Left lung (tissue), 4 donors: ENCODE measurements at regions not wholly inside any gene's neighbourhood (a gene's known extent, or its start where the extent isn't known, plus 50 kb on each side); places are given as distances from the start of the nearest gene placed in this dataset.

ENCODE experiments used
- ATAC-seq: fragments of 200-7000 bp; cut with Tn5 transposase; one replicate; pipeline ENCODE4 v1.9.1; 2020; ENCODE audit warnings: moderate library complexity
- DNase-seq, 4 donors: peaks; one replicate each; pipeline ENCODE4 v3.0.0-alpha.2; 2013 to 2020
- H3K27ac ChIP-seq, 2 donors: fragments of 200-600 bp; sonication (generic) in 1 of 2; one replicate each; pipeline versions ENCODE4 v1.5.0 to v1.8.0; 2020 to 2021
- H3K27me3 ChIP-seq, 2 donors: fragments of 200-600 bp; sonication (generic) in 1 of 2; one replicate each; pipeline versions ENCODE4 v1.5.0 to v1.8.0; 2020 to 2021
- H3K36me3 ChIP-seq, 2 donors: fragments of 200-600 bp; sonication (generic) in 1 of 2; one replicate each; pipeline versions ENCODE4 v1.5.0 to v1.8.0; 2020 to 2021
- H3K4me1 ChIP-seq, 2 donors: fragments of 200-600 bp; one replicate each; pipeline ENCODE4 v1.8.0; 2021
- H3K4me3 ChIP-seq, 2 donors: fragments of 200-600 bp; sonication (generic) in 1 of 2; one replicate each; pipeline versions ENCODE4 v1.5.0 to v1.8.0; 2020 to 2021; ENCODE audit warnings: mild to moderate bottlenecking in 1 of 2
- H3K9me3 ChIP-seq, 2 donors: fragments of 200-600 bp; sonication (generic) in 1 of 2; one replicate each; pipeline versions ENCODE4 v1.5.0 to v1.8.0; 2020 to 2021
- intact Hi-C, 2 donors: fragments of 100-400 bp; cut with DNase I; formaldehyde crosslinking; loops; one replicate each; pipeline versions ENCODE4 v1.11.2 to v1.14.2; 2022
- TF ChIP-seq, protein P1 (sequence below), 2 donors: fragments of 200-600 bp; sonication (generic) in 1 of 2; IDR thresholded peaks; one replicate each; pipeline versions ENCODE4 v1.5.0 to v1.8.0; 2021; ENCODE audit warnings: antibody characterized with exemption in 2 of 2
- donor health status: DM: no; HTN: yes; CAD: no.
- donor health status: DM: no; HTN: no; CAD: no.

DNA sequence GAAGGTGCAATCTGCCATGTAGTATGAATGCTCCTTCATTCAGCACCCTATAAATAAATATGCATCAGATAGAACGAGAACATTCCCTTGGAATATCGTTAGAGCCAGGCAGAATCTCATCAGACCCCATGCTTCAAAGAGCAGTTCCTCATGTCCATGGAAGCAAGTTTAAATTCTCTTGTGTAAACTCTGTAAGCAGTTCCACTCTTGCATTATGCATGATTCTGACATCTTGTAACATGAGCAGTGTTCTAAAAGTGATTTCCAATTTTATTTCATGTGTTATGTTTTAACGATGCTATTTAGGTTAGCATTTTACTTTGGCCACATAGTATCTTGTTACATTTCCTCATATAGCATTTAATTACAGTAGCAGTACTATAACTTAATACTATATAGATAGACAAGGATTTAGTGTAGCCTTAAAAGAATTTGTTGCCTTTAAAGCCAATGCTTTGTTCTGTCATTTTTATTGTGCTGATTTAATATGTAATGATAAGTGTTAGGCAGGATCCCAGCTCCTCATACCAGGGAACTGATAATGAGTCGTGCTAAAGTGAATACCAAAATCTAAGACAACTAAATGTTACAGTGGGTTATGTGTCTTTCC is 161.2 kb upstream of the NECTIN3 start:
- Histone ChIP-seq H3K27ac (no peak overlapping the region), H3K4me1 (no peaks in the 10 kb centered on the region), H3K27me3 (no peaks in the 10 kb centered on the region), H3K36me3 (no peaks in the 10 kb centered on the region), H3K9me3 (peaks cover 0 to 2% of the 10 kb centered on the region in 2 donors), H3K4me3 (no peak overlapping the region)
- DNase-seq (no peak), ATAC-seq (no peak)
- intact Hi-C loops: no loop called here
- TF ChIP-seq, protein P1, sequence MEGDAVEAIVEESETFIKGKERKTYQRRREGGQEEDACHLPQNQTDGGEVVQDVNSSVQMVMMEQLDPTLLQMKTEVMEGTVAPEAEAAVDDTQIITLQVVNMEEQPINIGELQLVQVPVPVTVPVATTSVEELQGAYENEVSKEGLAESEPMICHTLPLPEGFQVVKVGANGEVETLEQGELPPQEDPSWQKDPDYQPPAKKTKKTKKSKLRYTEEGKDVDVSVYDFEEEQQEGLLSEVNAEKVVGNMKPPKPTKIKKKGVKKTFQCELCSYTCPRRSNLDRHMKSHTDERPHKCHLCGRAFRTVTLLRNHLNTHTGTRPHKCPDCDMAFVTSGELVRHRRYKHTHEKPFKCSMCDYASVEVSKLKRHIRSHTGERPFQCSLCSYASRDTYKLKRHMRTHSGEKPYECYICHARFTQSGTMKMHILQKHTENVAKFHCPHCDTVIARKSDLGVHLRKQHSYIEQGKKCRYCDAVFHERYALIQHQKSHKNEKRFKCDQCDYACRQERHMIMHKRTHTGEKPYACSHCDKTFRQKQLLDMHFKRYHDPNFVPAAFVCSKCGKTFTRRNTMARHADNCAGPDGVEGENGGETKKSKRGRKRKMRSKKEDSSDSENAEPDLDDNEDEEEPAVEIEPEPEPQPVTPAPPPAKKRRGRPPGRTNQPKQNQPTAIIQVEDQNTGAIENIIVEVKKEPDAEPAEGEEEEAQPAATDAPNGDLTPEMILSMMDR (IDR thresholded peaks at IDR 0.05): no peak

- H3K27me3 ChIP-seq: no peaks in the 10 kb centered on the region
- intact Hi-C loops: no loop called here
- no peaks in the 10 kb centered on the region for H3K9me3 ChIP-seq
- no peaks in the 10 kb centered on the region for H3K4me1 ChIP-seq
- no peaks in the 10 kb centered on the region for H3K36me3 ChIP-seq
- ATAC-seq (no peak), DNase-seq (no peak)
- no peak overlapping the region for H3K4me3 ChIP-seq
- no peak overlapping the region for H3K27ac ChIP-seq
- TF ChIP-seq, protein P1 (IDR thresholded peaks at IDR 0.05): no peak
Observed at GRCh38 chr3:110918963-110919362, 152.7 kb upstream of the NECTIN3 start.

DNA sequence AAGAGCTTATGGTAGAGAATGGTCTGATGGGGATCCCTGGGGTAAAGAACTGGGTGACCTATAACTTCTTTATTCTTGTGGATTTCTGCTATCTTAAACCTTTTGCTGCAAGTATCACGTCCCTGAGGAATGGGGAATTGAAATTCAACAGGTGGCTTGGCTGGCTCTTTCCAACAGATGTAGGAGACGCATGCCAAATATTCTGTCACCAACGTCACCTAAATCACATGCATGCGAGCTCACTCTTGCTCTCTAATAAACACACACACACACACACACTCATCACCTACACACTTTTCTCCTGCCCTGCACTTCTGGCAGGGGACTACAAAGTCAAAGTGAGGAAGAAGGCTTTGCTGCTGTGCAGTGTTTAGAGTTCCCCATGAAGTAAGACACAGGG is 145.8 kb upstream of the NECTIN3 start:
- no peak for DNase-seq
- intact Hi-C loops: no loop called here

DNA sequence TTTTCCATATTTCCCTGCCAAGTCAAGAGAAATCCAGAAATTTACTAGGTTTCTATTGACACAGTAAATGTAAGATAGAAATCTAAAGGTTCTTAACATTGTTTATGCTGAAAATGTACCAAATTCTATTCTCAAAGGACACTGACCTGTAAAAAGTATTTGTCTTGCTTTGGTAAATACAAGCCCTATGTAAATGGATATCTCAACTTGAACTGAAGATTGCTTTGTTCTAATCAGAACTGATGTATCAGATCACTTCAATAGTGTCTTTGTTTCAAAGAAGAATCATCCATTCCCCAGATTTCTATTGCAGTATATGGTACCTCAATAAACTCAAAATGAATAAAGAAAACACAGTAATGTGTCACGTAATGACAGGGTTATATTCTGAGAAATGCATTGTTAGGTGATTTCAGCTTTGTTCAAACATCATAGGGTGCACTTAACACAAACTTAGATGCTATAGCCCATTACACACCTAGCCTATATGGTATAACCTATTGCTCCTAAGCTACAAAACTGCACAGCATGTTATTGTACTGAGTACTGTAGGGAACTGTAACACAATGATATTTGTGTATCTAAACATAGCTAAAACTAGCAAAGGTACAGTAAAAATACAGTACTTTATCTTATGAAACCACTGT is 143.5 kb upstream of the NECTIN3 start:
- no peak for DNase-seq
- Histone ChIP-seq H3K27ac (no peak overlapping the region), H3K9me3 (no peaks in the 10 kb centered on the region), H3K4me3 (no peak overlapping the region), H3K36me3 (no peaks in the 10 kb centered on the region), H3K27me3 (no peaks in the 10 kb centered on the region), H3K4me1 (no peaks in the 10 kb centered on the region)
- TF ChIP-seq, protein P1 (IDR thresholded peaks at IDR 0.05): no peak
- intact Hi-C loops: no loop called here
- ATAC-seq: no peak

More for the DNA sequence above, 145.8 kb upstream of the NECTIN3 start:
- Histone ChIP-seq H3K36me3 (no peaks in the 10 kb centered on the region), H3K9me3 (no peaks in the 10 kb centered on the region), H3K27me3 (no peaks in the 10 kb centered on the region), H3K27ac (no peak overlapping the region), H3K4me1 (no peaks in the 10 kb centered on the region), H3K4me3 (no peak overlapping the region)
- no peak for ATAC-seq
- TF ChIP-seq, protein P1 (IDR thresholded peaks at IDR 0.05): no peak

DNA sequence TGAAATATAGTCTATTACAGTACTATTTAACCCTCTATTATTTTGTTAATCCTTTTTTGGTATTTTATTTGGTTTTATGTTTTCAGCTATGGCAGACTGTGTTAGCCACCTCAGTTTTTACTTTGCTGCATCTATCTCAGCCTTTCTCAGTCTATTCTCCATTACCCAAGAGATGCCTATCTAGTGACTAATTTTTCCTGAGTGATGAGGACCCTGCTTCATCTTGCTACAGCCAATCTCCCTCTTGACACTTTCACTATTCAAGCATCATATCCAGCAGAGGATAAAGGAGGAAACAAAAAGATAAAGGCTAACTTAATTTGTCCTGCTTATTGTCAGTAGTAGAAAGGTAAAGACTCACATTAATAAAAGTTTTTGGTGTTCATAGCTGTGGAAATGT is 141.8 kb upstream of the NECTIN3 start:
- intact Hi-C loops: no loop called here
- TF ChIP-seq, protein P1 (IDR thresholded peaks at IDR 0.05): no peak

More for the DNA sequence above, 141.8 kb upstream of the NECTIN3 start:
- no peak overlapping the region for H3K27ac ChIP-seq
- H3K4me3 ChIP-seq: no peak overlapping the region
- H3K4me1 ChIP-seq: no peaks in the 10 kb centered on the region
- H3K36me3 ChIP-seq: no peaks in the 10 kb centered on the region
- DNase-seq (no peak), ATAC-seq (no peak)
- no peaks in the 10 kb centered on the region for H3K9me3 ChIP-seq
- H3K27me3 ChIP-seq: no peaks in the 10 kb centered on the region
